ENCODE measurements at regions not wholly inside any gene's neighbourhood (a gene's known extent, or its start where the extent isn't known, plus 50 kb on each side); places are given as distances from the start of the nearest gene placed in this dataset.

- no peaks in the 10 kb centered on the region for H3K36me3 ChIP-seq (ENCODE audit: insufficient read depth in 1 of 2, low read depth in 1 of 2)
- H3K27me3 ChIP-seq (ENCODE audit: insufficient read depth in 3 of 3, low read length in 2 of 3), result no peaks in the 10 kb centered on the region
- 93 to 94% (median 94%) methylated on average over 7 of the region's 7 CpGs for WGBS, 3 donors
- H3K9me3 ChIP-seq, result no peaks in the 10 kb centered on the region
- no peak for TF ChIP-seq CTCF (IDR thresholded peaks at IDR 0.05)
- ATAC-seq (no peak), DNase-seq (no peak)
- no peaks in the 10 kb centered on the region for H3K4me1 ChIP-seq
- H3K4me3 ChIP-seq, result no peak overlapping the region
- H3K27ac ChIP-seq, result no peak overlapping the region
- intact Hi-C loops (cut with DNase I), result no loop called here
Measured at GRCh38 chr2:215603440-215603839, 167.6 kb upstream of the FN1 start.

- DNase-seq (no peak), ATAC-seq (no peak)
- intact Hi-C loops (cut with DNase I), result no loop called here
- no peak for TF ChIP-seq CTCF (IDR thresholded peaks at IDR 0.05)
- Histone ChIP-seq H3K9me3 (no peaks in the 10 kb centered on the region), H3K27ac (no peak overlapping the region), H3K4me1 (no peaks in the 10 kb centered on the region), H3K27me3 (ENCODE audit: insufficient read depth in 3 of 3, low read length in 2 of 3) (no peaks in the 10 kb centered on the region), H3K4me3 (no peak overlapping the region), H3K36me3 (ENCODE audit: insufficient read depth in 1 of 2, low read depth in 1 of 2) (no peaks in the 10 kb centered on the region)
- WGBS, 3 donors, result 48 to 53% (median 50%) methylated on average over 3 of the region's 3 CpGs
Measured at GRCh38 chr2:215602997-215603396, 167.1 kb upstream of the FN1 start.

GRCh38 chr2:215601990-215602721 lies 166.3 kb upstream of the FN1 start:
- no peaks in the 10 kb centered on the region for H3K36me3 ChIP-seq (ENCODE audit: insufficient read depth in 1 of 2, low read depth in 1 of 2)
- H3K4me1 ChIP-seq, result no peaks in the 10 kb centered on the region
- no peak overlapping the region for H3K27ac ChIP-seq
- no peak overlapping the region for H3K4me3 ChIP-seq
- 61 to 65% (median 63%) methylated on average over 2 of the region's 2 CpGs for WGBS, 3 donors
- intact Hi-C loops (cut with DNase I), result no loop called here
- no peak for TF ChIP-seq CTCF (IDR thresholded peaks at IDR 0.05)
- DNase-seq, result no peak
- H3K9me3 ChIP-seq, result no peaks in the 10 kb centered on the region
- no peaks in the 10 kb centered on the region for H3K27me3 ChIP-seq (ENCODE audit: insufficient read depth in 3 of 3, low read length in 2 of 3)
- no peak for ATAC-seq

- Histone ChIP-seq H3K36me3 (ENCODE audit: insufficient read depth in 1 of 2, low read depth in 1 of 2) (no peaks in the 10 kb centered on the region), H3K27ac (no peak overlapping the region), H3K9me3 (no peaks in the 10 kb centered on the region), H3K27me3 (ENCODE audit: insufficient read depth in 3 of 3, low read length in 2 of 3) (no peaks in the 10 kb centered on the region), H3K4me3 (no peak overlapping the region), H3K4me1 (no peaks in the 10 kb centered on the region)
- DNase-seq (no peak), ATAC-seq (no peak)
- WGBS, 3 donors, result 80 to 84% (median 84%) methylated on average over 3 of the region's 3 CpGs
- intact Hi-C loops (cut with DNase I), result no loop called here
- no peak for TF ChIP-seq CTCF (IDR thresholded peaks at IDR 0.05)
Measured at GRCh38 chr2:215601526-215601925, 165.7 kb upstream of the FN1 start.

Measured in psoas muscle (tissue), 7 donors.